ENCODE measurements at regions not wholly inside any gene's neighbourhood (a gene's known extent, or its start where the extent isn't known, plus 50 kb on each side); places are given as distances from the start of the nearest gene placed in this dataset.

DNA sequence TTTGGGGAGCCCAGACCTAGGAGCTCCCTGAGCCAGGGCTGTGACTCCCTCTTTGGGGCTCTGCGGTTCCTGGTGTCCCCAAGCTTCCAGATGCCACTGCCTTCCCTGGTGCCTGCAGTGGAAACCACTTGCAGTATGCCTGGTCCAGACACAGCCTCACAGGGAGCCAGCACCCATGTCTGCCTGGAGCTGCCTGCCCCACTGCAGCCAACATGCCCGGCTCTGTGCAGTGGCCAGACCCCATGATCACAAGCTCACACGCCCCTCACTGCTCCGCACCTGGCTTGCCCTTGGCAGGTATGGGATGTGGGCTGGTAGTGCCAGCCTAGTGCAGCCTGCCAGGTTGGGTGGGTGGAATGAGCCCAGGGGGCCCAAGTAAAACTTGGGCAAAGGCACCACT lies 644.8 kb downstream of the HTR1B start:
- TF ChIP-seq, protein P1, sequence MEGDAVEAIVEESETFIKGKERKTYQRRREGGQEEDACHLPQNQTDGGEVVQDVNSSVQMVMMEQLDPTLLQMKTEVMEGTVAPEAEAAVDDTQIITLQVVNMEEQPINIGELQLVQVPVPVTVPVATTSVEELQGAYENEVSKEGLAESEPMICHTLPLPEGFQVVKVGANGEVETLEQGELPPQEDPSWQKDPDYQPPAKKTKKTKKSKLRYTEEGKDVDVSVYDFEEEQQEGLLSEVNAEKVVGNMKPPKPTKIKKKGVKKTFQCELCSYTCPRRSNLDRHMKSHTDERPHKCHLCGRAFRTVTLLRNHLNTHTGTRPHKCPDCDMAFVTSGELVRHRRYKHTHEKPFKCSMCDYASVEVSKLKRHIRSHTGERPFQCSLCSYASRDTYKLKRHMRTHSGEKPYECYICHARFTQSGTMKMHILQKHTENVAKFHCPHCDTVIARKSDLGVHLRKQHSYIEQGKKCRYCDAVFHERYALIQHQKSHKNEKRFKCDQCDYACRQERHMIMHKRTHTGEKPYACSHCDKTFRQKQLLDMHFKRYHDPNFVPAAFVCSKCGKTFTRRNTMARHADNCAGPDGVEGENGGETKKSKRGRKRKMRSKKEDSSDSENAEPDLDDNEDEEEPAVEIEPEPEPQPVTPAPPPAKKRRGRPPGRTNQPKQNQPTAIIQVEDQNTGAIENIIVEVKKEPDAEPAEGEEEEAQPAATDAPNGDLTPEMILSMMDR (IDR thresholded peaks at IDR 0.05), result no peak
- no peak for TF ChIP-seq POLR2A (IDR thresholded peaks at IDR 0.05)

All from Peyer's patch (tissue), 4 donors.